Body of pancreas (tissue), 4 donors: ENCODE measurements at regions not wholly inside any gene's neighbourhood (a gene's known extent, or its start where the extent isn't known, plus 50 kb on each side); places are given as distances from the start of the nearest gene placed in this dataset.

Experiments used
- ATAC-seq: fragments of 150-250 bp; one replicate; pipeline ENCODE4 v1.9.1; 2016
- DNase-seq, 4 donors: peaks; one replicate each; pipeline ENCODE4 v3.0.0-alpha.2; 2019
- H3K27ac ChIP-seq, 4 donors: fragments of 200-600 bp; sonication (generic); 1 replicate in 3 of 4; 2 replicates in 1 of 4; pipeline versions ENCODE4 v1.5.1 to v1.6.1; 2016 to 2019; ENCODE audit warnings: mild to moderate bottlenecking in 1 of 4, mixed read lengths in 1 of 4, moderate library complexity in 1 of 4
- H3K27me3 ChIP-seq, 2 donors: fragments of 200-600 bp; sonication (generic); one replicate each; pipeline ENCODE4 v1.6.0; 2016; ENCODE audit warnings: mild to moderate bottlenecking in 1 of 2
- H3K36me3 ChIP-seq, 2 donors: fragments of 200-600 bp; sonication (generic); replicated peaks in 1 of 2; 2 replicates each; pipeline ENCODE4 v1.5.1; 2016; ENCODE audit warnings: low read depth in 2 of 2; ENCODE audit not compliant: insufficient read depth in 1 of 2
- H3K4me1 ChIP-seq: fragments of 200-600 bp; sonication (generic); one replicate; pipeline ENCODE4 v1.6.0; 2016
- H3K4me3 ChIP-seq, 2 donors: fragments of 200-600 bp; sonication (generic); 1 replicate in 1 of 2; 2 replicates in 1 of 2; pipeline ENCODE4 v1.5.1; 2016 to 2019
- H3K9me3 ChIP-seq, 3 donors: fragments of 200-600 bp; sonication (generic); 1 replicate in 2 of 3; 2 replicates in 1 of 3; pipeline ENCODE4 v1.5.1; 2016
- CTCF ChIP-seq, 7 experiments: fragments of 450-650 bp in 4 of 7; fragments of 200-600 bp in 3 of 7; sonication (generic) in 3 of 7; IDR thresholded peaks; one replicate each; pipeline ENCODE4 v1.5.1; 2016 to 2019; ENCODE audit warnings: antibody characterized with exemption in 7 of 7
- POLR2A ChIP-seq, 3 donors: fragments of 450-650 bp; IDR thresholded peaks; one replicate each; pipeline ENCODE4 v1.6.1; 2016; ENCODE audit warnings: antibody characterized with exemption in 3 of 3, mild to moderate bottlenecking in 2 of 3
- WGBS, 2 donors: methylation state at CpG; one replicate each; pipeline ENCODE4 v1.1.5; 2017; 5-methylcytosine and 5-hydroxymethylcytosine counted together
- intact Hi-C: fragments of 100-400 bp; cut with DNase I; formaldehyde crosslinking; loops from one replicate; pipeline ENCODE4 v1.15.1; 2023

GRCh38 chr16:50457423-50457822 lies 88.6 kb upstream of the BRD7 start:
- ATAC-seq: no peak
- TF ChIP-seq CTCF (IDR thresholded peaks at IDR 0.05) (no peak), POLR2A (IDR thresholded peaks at IDR 0.05) (no peak)

GRCh38 chr16:50455288-50455845 lies 86.6 kb upstream of the BRD7 start:
- ATAC-seq (no peak), DNase-seq (no peak)
- Histone ChIP-seq H3K36me3 (no peaks in the 10 kb centered on the region), H3K4me3 (no peak overlapping the region), H3K9me3 (no peaks in the 10 kb centered on the region), H3K4me1 (no peaks in the 10 kb centered on the region), H3K27ac (no peak overlapping the region), H3K27me3 (no peaks in the 10 kb centered on the region)
- TF ChIP-seq POLR2A (IDR thresholded peaks at IDR 0.05) (no peak), CTCF (IDR thresholded peaks at IDR 0.05) (no peak)
- 58 to 64% methylated on average over 7 of the region's 7 CpGs for whole genome bisulfite sequencing, 2 donors
- intact Hi-C loops: no loop called here

More at GRCh38 chr16:50457423-50457822, 88.6 kb upstream of the BRD7 start:
- no peak overlapping the region for H3K27ac ChIP-seq
- no peak overlapping the region for H3K4me3 ChIP-seq
- H3K9me3 ChIP-seq: no peaks in the 10 kb centered on the region
- DNase-seq: no peak
- no peaks in the 10 kb centered on the region for H3K36me3 ChIP-seq
- H3K4me1 ChIP-seq: no peaks in the 10 kb centered on the region
- intact Hi-C loops: no loop called here
- WGBS, 2 donors: 59 to 71% methylated on average over 4 of the region's 4 CpGs
- no peaks in the 10 kb centered on the region for H3K27me3 ChIP-seq

- TF ChIP-seq CTCF (IDR thresholded peaks at IDR 0.05) (no peak), POLR2A (IDR thresholded peaks at IDR 0.05) (no peak)
- 90 to 91% methylated on average over 4 to 7 of the region's 7 CpGs for WGBS, 2 donors
- Histone ChIP-seq H3K4me3 (no peak overlapping the region), H3K27me3 (no peaks in the 10 kb centered on the region), H3K36me3 (no peaks in the 10 kb centered on the region), H3K4me1 (no peaks in the 10 kb centered on the region), H3K27ac (no peak overlapping the region), H3K9me3 (no peaks in the 10 kb centered on the region)
- intact Hi-C loops: no loop called here
- DNase-seq (no peak), ATAC-seq (no peak)
Measured at GRCh38 chr16:50453446-50453845, 84.7 kb upstream of the BRD7 start.

- no peaks in the 10 kb centered on the region for H3K27me3 ChIP-seq
- no peak overlapping the region for H3K27ac ChIP-seq
- intact Hi-C loops: no loop called here
- H3K36me3 ChIP-seq: no peaks in the 10 kb centered on the region
- 68 to 83% methylated on average over 7 of the region's 7 CpGs for WGBS, 2 donors
- ATAC-seq (no peak), DNase-seq (no peak)
- TF ChIP-seq CTCF (IDR thresholded peaks at IDR 0.05) (no peak), POLR2A (IDR thresholded peaks at IDR 0.05) (no peak)
- H3K9me3 ChIP-seq: no peaks in the 10 kb centered on the region
- no peaks in the 10 kb centered on the region for H3K4me1 ChIP-seq
- no peak overlapping the region for H3K4me3 ChIP-seq
Measured at GRCh38 chr16:50451951-50452508, 83.2 kb upstream of the BRD7 start.

GRCh38 chr16:50450957-50451356 lies 82.2 kb upstream of the BRD7 start:
- no peak for ATAC-seq
- H3K4me3 ChIP-seq: no peak overlapping the region
- 73 to 91% methylated on average over 4 of the region's 4 CpGs for WGBS, 2 donors

More at GRCh38 chr16:50450957-50451356, 82.2 kb upstream of the BRD7 start:
- intact Hi-C loops: no loop called here
- H3K9me3 ChIP-seq: no peaks in the 10 kb centered on the region
- H3K36me3 ChIP-seq: no peaks in the 10 kb centered on the region
- H3K4me1 ChIP-seq: no peaks in the 10 kb centered on the region
- H3K27ac ChIP-seq: no peak overlapping the region
- DNase-seq: no peak
- TF ChIP-seq CTCF (IDR thresholded peaks at IDR 0.05) (no peak), POLR2A (IDR thresholded peaks at IDR 0.05) (no peak)
- H3K27me3 ChIP-seq: no peaks in the 10 kb centered on the region
